ENCODE measurements at regions not wholly inside any gene's neighbourhood (a gene's known extent, or its start where the extent isn't known, plus 50 kb on each side); places are given as distances from the start of the nearest gene placed in this dataset.
A peak's percentile ranks its signal among the peaks of the same experiment; 100 is the strongest.

- DNase-seq (ENCODE audit: low read depth) = no peak
These were observed 648.5 kb downstream of the RNF144B start for GRCh38 chr6:19035461-19036195.

GRCh38 chr6:19036196-19036555 lies 649.0 kb downstream of the RNF144B start:
- DNase-seq (ENCODE audit: low read depth) = no peak

- no peak for DNase-seq (ENCODE audit: low read depth)
These were observed 650.5 kb downstream of the RNF144B start for GRCh38 chr6:19037607-19038006.

GRCh38 chr6:19039287-19039686 lies 652.1 kb downstream of the RNF144B start:
- DNase-seq (ENCODE audit: low read depth) = no peak

- no peak for DNase-seq (ENCODE audit: low read depth)
These were observed 654.8 kb downstream of the RNF144B start for GRCh38 chr6:19041906-19042305.

- DNase-seq (ENCODE audit: low read depth) = no peak
These were observed 655.3 kb downstream of the RNF144B start for GRCh38 chr6:19042420-19042819.

GRCh38 chr6:19050765-19051164 lies 663.6 kb downstream of the RNF144B start:
- DNase-seq (ENCODE audit: low read depth) = no peak

GRCh38 chr6:19052219-19052618 lies 665.1 kb downstream of the RNF144B start:
- DNase-seq (ENCODE audit: low read depth) = peak; percentile 8

- DNase-seq (ENCODE audit: low read depth) = no peak
These were observed 672.0 kb downstream of the RNF144B start for GRCh38 chr6:19059102-19059501.

GRCh38 chr6:19067165-19067564 lies 680.0 kb downstream of the RNF144B start:
- no peak for DNase-seq (ENCODE audit: low read depth)

- DNase-seq (ENCODE audit: low read depth) = no peak
These were observed 683.4 kb downstream of the RNF144B start for GRCh38 chr6:19070520-19070919.

GRCh38 chr6:19083801-19084200 lies 696.7 kb downstream of the RNF144B start:
- DNase-seq (ENCODE audit: low read depth) = no peak

- no peak for DNase-seq (ENCODE audit: low read depth)
These were observed 699.3 kb downstream of the RNF144B start for GRCh38 chr6:19086480-19086879.

GRCh38 chr6:19087296-19087695 lies 700.1 kb downstream of the RNF144B start:
- DNase-seq (ENCODE audit: low read depth) = no peak

- no peak for DNase-seq (ENCODE audit: low read depth)
These were observed 700.7 kb downstream of the RNF144B start for GRCh38 chr6:19087897-19088296.

- no peak for DNase-seq (ENCODE audit: low read depth)
These were observed 713.6 kb downstream of the RNF144B start for GRCh38 chr6:19100752-19101151.

GRCh38 chr6:19102936-19103335 lies 715.8 kb downstream of the RNF144B start:
- no peak for DNase-seq (ENCODE audit: low read depth)

GRCh38 chr6:19107468-19107867 lies 720.3 kb downstream of the RNF144B start:
- DNase-seq (ENCODE audit: low read depth) = no peak

GRCh38 chr6:19121521-19121920 lies 715.6 kb upstream of the ID4 start:
- no peak for DNase-seq (ENCODE audit: low read depth)

- no peak for DNase-seq (ENCODE audit: low read depth)
These were observed 710.1 kb upstream of the ID4 start for GRCh38 chr6:19127081-19127480.

GRCh38 chr6:19128701-19129100 lies 708.5 kb upstream of the ID4 start:
- DNase-seq (ENCODE audit: low read depth) = no peak

GRCh38 chr6:19135706-19136105 lies 701.5 kb upstream of the ID4 start:
- DNase-seq (ENCODE audit: low read depth) = no peak

- DNase-seq (ENCODE audit: low read depth) = no peak
These were observed 699.7 kb upstream of the ID4 start for GRCh38 chr6:19137505-19137904.

GRCh38 chr6:19142275-19142674 lies 694.9 kb upstream of the ID4 start:
- DNase-seq (ENCODE audit: low read depth) = no peak
